Prostate gland (tissue), 2 donors: ENCODE measurements at regions not wholly inside any gene's neighbourhood (a gene's known extent, or its start where the extent isn't known, plus 50 kb on each side); places are given as distances from the start of the nearest gene placed in this dataset.

Source experiments
- DNase-seq: peaks from one replicate; pipeline ENCODE4 v3.0.0-alpha.2; 2019; ENCODE audit warnings: low spot score
- H3K27ac ChIP-seq, 2 donors: fragments of 200-600 bp; sonication (generic); 2 replicates each; pipeline ENCODE4 v1.5.1; 2017 to 2019
- H3K27me3 ChIP-seq: fragments of 200-600 bp; sonication (generic); replicated peaks from 2 replicates; pipeline ENCODE4 v1.5.1; 2019; ENCODE audit not compliant: insufficient read depth
- H3K36me3 ChIP-seq, 2 donors: fragments of 200-600 bp; sonication (generic); 1 replicate in 1 of 2; 2 replicates in 1 of 2; pipeline versions ENCODE4 v1.5.1 to v1.8.1; 2017 to 2019
- H3K4me1 ChIP-seq: fragments of 200-600 bp; sonication (generic); replicated peaks from 2 replicates; pipeline ENCODE4 v1.5.1; 2019
- H3K4me3 ChIP-seq, 2 donors: fragments of 200-600 bp; sonication (generic); 2 replicates each; pipeline ENCODE4 v1.5.1; 2017 to 2019
- H3K9me3 ChIP-seq: fragments of 200-600 bp; sonication (generic); 2 replicates; pipeline ENCODE4 v1.5.1; 2017
- CTCF ChIP-seq, 4 experiments: fragments of 200-600 bp in 2 of 4; fragments of 450-650 bp in 2 of 4; sonication (generic) in 2 of 4; IDR thresholded peaks; 1 replicate in 3 of 4; 2 replicates in 1 of 4; pipeline ENCODE4 v1.5.1; 2016 to 2019; ENCODE audit warnings: antibody characterized with exemption in 4 of 4, mild to moderate bottlenecking in 2 of 4, moderate library complexity in 2 of 4
- POLR2A ChIP-seq: fragments of 450-650 bp; IDR thresholded peaks from one replicate; pipeline ENCODE4 v1.6.1; 2016; ENCODE audit warnings: antibody characterized with exemption, mild to moderate bottlenecking
- POLR2AphosphoS5 ChIP-seq: sonication (generic); formaldehyde crosslinking; IDR thresholded peaks from one replicate; pipeline ENCODE4 v1.6.1; 2017; ENCODE audit warnings: antibody characterized with exemption
- WGBS: methylation state at CpG from one replicate; pipeline ENCODE4 v1.1.5; 2018; 5-methylcytosine and 5-hydroxymethylcytosine counted together
- intact Hi-C: fragments of 100-400 bp; cut with DNase I; formaldehyde crosslinking; loops from one replicate; pipeline ENCODE4 v1.14.2; 2022

GRCh38 chrX:150199181-150199580 is 163.9 kb upstream of the MAMLD1 start:
- 96% methylated on average over 5 of the region's 5 CpGs for WGBS
- Histone ChIP-seq H3K36me3 (no peaks in the 10 kb centered on the region), H3K9me3 (no peaks in the 10 kb centered on the region), H3K27me3 (no peaks in the 10 kb centered on the region), H3K27ac (no peak overlapping the region), H3K4me3 (no peak overlapping the region), H3K4me1 (no peaks in the 10 kb centered on the region)
- TF ChIP-seq POLR2AphosphoS5: no peak
- TF ChIP-seq POLR2A: no peak
- no peak for TF ChIP-seq CTCF (IDR thresholded peaks at IDR 0.05)
- intact Hi-C loops: no loop called here
- no peak for DNase-seq

- Histone ChIP-seq H3K27ac (no peak overlapping the region), H3K36me3 (no peaks in the 10 kb centered on the region), H3K27me3 (no peaks in the 10 kb centered on the region), H3K4me3 (no peak overlapping the region), H3K4me1 (no peaks in the 10 kb centered on the region), H3K9me3 (no peaks in the 10 kb centered on the region)
- no peak for DNase-seq
- no peak for TF ChIP-seq POLR2A
- 76% methylated on average over 3 of the region's 3 CpGs for WGBS
- intact Hi-C loops: no loop called here
These were observed 163.3 kb upstream of the MAMLD1 start for GRCh38 chrX:150199803-150200202.

GRCh38 chrX:150200361-150200760 is 162.8 kb upstream of the MAMLD1 start:
- Histone ChIP-seq H3K9me3 (no peaks in the 10 kb centered on the region), H3K27ac (no peak overlapping the region), H3K4me1 (no peaks in the 10 kb centered on the region), H3K4me3 (no peak overlapping the region), H3K27me3 (no peaks in the 10 kb centered on the region), H3K36me3 (no peaks in the 10 kb centered on the region)
- no peak for DNase-seq
- intact Hi-C loops: no loop called here
- no peak for TF ChIP-seq POLR2A
- 100% methylated on average over 2 of the region's 2 CpGs for WGBS

- H3K36me3 ChIP-seq: no peaks in the 10 kb centered on the region
- H3K4me3 ChIP-seq: no peak overlapping the region
- no peak for DNase-seq
- TF ChIP-seq POLR2AphosphoS5 (no peak), CTCF (IDR thresholded peaks at IDR 0.05) (no peak), POLR2A (no peak)
- intact Hi-C loops: no loop called here
- WGBS: no CpG with 5 or more reads among the region's 5 CpGs
- no peaks in the 10 kb centered on the region for H3K27me3 ChIP-seq
- H3K9me3 ChIP-seq: no peaks in the 10 kb centered on the region
- H3K27ac ChIP-seq: no peak overlapping the region
- H3K4me1 ChIP-seq: no peaks in the 10 kb centered on the region
These were observed 162.3 kb upstream of the MAMLD1 start for GRCh38 chrX:150200820-150201287.

- Histone ChIP-seq H3K36me3 (no peaks in the 10 kb centered on the region), H3K4me1 (no peaks in the 10 kb centered on the region), H3K9me3 (no peaks in the 10 kb centered on the region), H3K4me3 (no peak overlapping the region), H3K27ac (no peak overlapping the region), H3K27me3 (no peaks in the 10 kb centered on the region)
- no peak for DNase-seq
- WGBS: 95% methylated on average over 7 of the region's 7 CpGs
- intact Hi-C loops: no loop called here
- TF ChIP-seq CTCF (IDR thresholded peaks at IDR 0.05): no peak
- TF ChIP-seq POLR2A: no peak
- TF ChIP-seq POLR2AphosphoS5: no peak
These were observed 161.7 kb upstream of the MAMLD1 start for GRCh38 chrX:150201391-150201790.

- H3K27me3 ChIP-seq: no peaks in the 10 kb centered on the region
- TF ChIP-seq CTCF (IDR thresholded peaks at IDR 0.05): no peak
- TF ChIP-seq POLR2A: no peak
- no peak for TF ChIP-seq POLR2AphosphoS5
- WGBS: 92% methylated on average over 3 of the region's 3 CpGs
- H3K9me3 ChIP-seq: no peaks in the 10 kb centered on the region
- no peaks in the 10 kb centered on the region for H3K4me1 ChIP-seq
- no peaks in the 10 kb centered on the region for H3K36me3 ChIP-seq
- no peak overlapping the region for H3K4me3 ChIP-seq
- no peak overlapping the region for H3K27ac ChIP-seq
- no peak for DNase-seq
- intact Hi-C loops: no loop called here
These were observed 161.3 kb upstream of the MAMLD1 start for GRCh38 chrX:150201841-150202240.
